OCI-LY7 (cell line): ENCODE measurements at regions not wholly inside any gene's neighbourhood (a gene's known extent, or its start where the extent isn't known, plus 50 kb on each side); places are given as distances from the start of the nearest gene placed in this dataset.

Experiments
- BruUV-seq: library from RNA; stranded (reverse); fragments of 400-500 nt; replicated peaks from 2 replicates; lab custom pipeline; 2021; lab: Mats Ljungman, UMichigan
- CTCF ChIA-PET: fragments of 300-600 bp; sonication (Branson Sonifier 250); formaldehyde crosslinking; loops from one replicate; lab custom pipeline; 2022; ENCODE audit warnings: antibody characterized with exemption; ENCODE audit not compliant: unreplicated experiment; lab: Charles Lee
- POLR2A ChIA-PET: fragments of 300-600 bp; sonication (Branson Sonifier 250); formaldehyde crosslinking; loops from one replicate; lab custom pipeline; 2022; ENCODE audit warnings: antibody characterized with exemption; lab: Charles Lee
- DNase-seq: peaks from one replicate; pipeline ENCODE4 v3.0.0-alpha.2; 2015; ENCODE audit warnings: low spot score
- H2AFZ ChIP-seq: fragments of 200-600 bp; sonication (generic), shearing (Covaris generic); 2 replicates; pipeline ENCODE4 v1.6.1; 2014; ENCODE audit warnings: mild to moderate bottlenecking, antibody characterized with exemption, low read length, moderate library complexity
- H3K27ac ChIP-seq: fragments of 200-600 bp; sonication (generic); 2 replicates; pipeline ENCODE4 v1.5.1; 2014; ENCODE audit warnings: mixed run types, low read depth, mild to moderate bottlenecking, moderate library complexity, low read length, inconsistent platforms; ENCODE audit not compliant: poor library complexity, severe bottlenecking
- H3K36me3 ChIP-seq: fragments of 200-600 bp; sonication (generic); 2 replicates; pipeline ENCODE4 v1.6.1; 2014; ENCODE audit warnings: mild to moderate bottlenecking, antibody characterized with exemption, low read length, moderate library complexity, mixed read lengths; ENCODE audit not compliant: insufficient read depth
- H3K4me1 ChIP-seq: fragments of 200-600 bp; sonication (generic); 2 replicates; pipeline ENCODE4 v1.5.1; 2014; ENCODE audit warnings: mild to moderate bottlenecking, low read length; ENCODE audit not compliant: insufficient read depth, poor library complexity, severe bottlenecking
- H3K4me2 ChIP-seq: fragments of 200-600 bp; sonication (generic); 2 replicates; pipeline ENCODE4 v1.6.1; 2014; ENCODE audit warnings: mild to moderate bottlenecking, low read length
- H3K4me3 ChIP-seq: fragments of 200-600 bp; sonication (generic); 2 replicates; pipeline ENCODE4 v1.5.1; 2014; ENCODE audit warnings: mild to moderate bottlenecking, low read depth, low read length; ENCODE audit not compliant: poor library complexity, severe bottlenecking
- H3K79me2 ChIP-seq: fragments of 200-600 bp; sonication (generic); 2 replicates; pipeline ENCODE4 v1.6.1; 2016; ENCODE audit warnings: low read depth, mild to moderate bottlenecking, low read length, moderate library complexity, mixed read lengths; ENCODE audit not compliant: insufficient read depth
- H3K9me2 ChIP-seq: fragments of 200-600 bp; sonication (generic); 2 replicates; pipeline ENCODE4 v1.6.1; 2016; ENCODE audit warnings: mild to moderate bottlenecking, low read length, mixed read lengths; ENCODE audit not compliant: insufficient read depth
- H3K9me3 ChIP-seq: fragments of 200-600 bp; sonication (generic); 2 replicates; pipeline ENCODE4 v1.6.1; 2014; ENCODE audit warnings: mild to moderate bottlenecking, mixed run types, low read length, mixed read lengths
- H4K20me1 ChIP-seq: fragments of 200-600 bp; sonication (generic); 2 replicates; pipeline ENCODE4 v1.6.1; 2014; ENCODE audit warnings: mild to moderate bottlenecking, antibody characterized with exemption, low read length, moderate library complexity, mixed read lengths; ENCODE audit not compliant: insufficient read depth
- CTCF ChIP-seq: fragments of 200-600 bp; sonication (generic); conservative IDR thresholded peaks from 2 replicates; pipeline ENCODE4 v1.5.1; 2014; ENCODE audit warnings: mild to moderate bottlenecking, antibody characterized with exemption, low read length, moderate library complexity, mixed read lengths
- EZH2phosphoT487 ChIP-seq: fragments of 200-600 bp; sonication (generic); IDR thresholded peaks from 2 replicates; pipeline ENCODE4 v1.6.1; 2018; ENCODE audit warnings: low read depth, borderline replicate concordance, mild to moderate bottlenecking, mixed run types, antibody characterized with exemption, low read length, moderate library complexity, mixed read lengths
- intact Hi-C: fragments of 100-400 bp; cut with micrococcal nuclease; formaldehyde crosslinking; loops from one replicate; pipeline ENCODE4 v1.10.0; 2022; ENCODE audit not compliant: unreplicated experiment

GRCh38 chr5:51872144-51872543 is 488.9 kb downstream of the ISL1 start:
- Histone ChIP-seq H3K4me2 (no peak overlapping the region), H3K9me3 (no peaks in the 10 kb centered on the region), H2AFZ (no peak overlapping the region), H3K79me2 (no peaks in the 10 kb centered on the region), H3K27ac (no peak overlapping the region), H3K4me1 (no peaks in the 10 kb centered on the region), H4K20me1 (no peaks in the 10 kb centered on the region), H3K4me3 (no peak overlapping the region), H3K9me2 (no peaks in the 10 kb centered on the region), H3K36me3 (no peaks in the 10 kb centered on the region)
- no TSS peak for BruUV-seq
- ChIA-PET POLR2A (interaction anchor here (0.7 to 1.2 kb wide), 2 partner anchors 8 to 10 kb away, joined by 3 read pairs; no protein-coding TSS in a partner anchor), CTCF (no interaction called here)
- TF ChIP-seq EZH2phosphoT487: no peak
- no peak for TF ChIP-seq CTCF
- intact Hi-C loops: no loop called here
- DNase-seq: no peak

GRCh38 chr5:51881901-51882300 is 498.7 kb downstream of the ISL1 start:
- H3K9me3 ChIP-seq: no peaks in the 10 kb centered on the region
- TF ChIP-seq CTCF: no peak
- no peak for TF ChIP-seq EZH2phosphoT487
- no peak for DNase-seq
- intact Hi-C loops: no loop called here
- no peaks in the 10 kb centered on the region for H3K4me1 ChIP-seq
- CTCF ChIA-PET: interaction anchor here (0.6 kb wide), 1 partner anchor 600 kb away, joined by 3 read pairs; no protein-coding TSS in a partner anchor
- H3K36me3 ChIP-seq: no peaks in the 10 kb centered on the region
- H3K4me2 ChIP-seq: no peak overlapping the region
- H2AFZ ChIP-seq: no peak overlapping the region
- no peak overlapping the region for H3K4me3 ChIP-seq
- H4K20me1 ChIP-seq: no peaks in the 10 kb centered on the region
- BruUV-seq: no TSS peak
- H3K27ac ChIP-seq: no peak overlapping the region
- POLR2A ChIA-PET: interaction anchor here (1.1 kb wide), 1 partner anchor 10 kb away, joined by 3 read pairs; no protein-coding TSS in a partner anchor
- H3K9me2 ChIP-seq: no peaks in the 10 kb centered on the region
- no peaks in the 10 kb centered on the region for H3K79me2 ChIP-seq

GRCh38 chr5:51882647-51883046 is 499.4 kb downstream of the ISL1 start:
- Histone ChIP-seq H3K79me2 (no peaks in the 10 kb centered on the region), H3K36me3 (no peaks in the 10 kb centered on the region), H3K9me3 (no peaks in the 10 kb centered on the region), H4K20me1 (no peaks in the 10 kb centered on the region), H3K9me2 (no peaks in the 10 kb centered on the region), H3K4me1 (no peaks in the 10 kb centered on the region), H3K4me2 (no peak overlapping the region), H2AFZ (no peak overlapping the region), H3K27ac (no peak overlapping the region), H3K4me3 (no peak overlapping the region)
- no TSS peak for BruUV-seq
- TF ChIP-seq CTCF (no peak), EZH2phosphoT487 (no peak)
- POLR2A ChIA-PET: no interaction called here
- intact Hi-C loops: no loop called here
- no peak for DNase-seq
- CTCF ChIA-PET: no interaction called here
